ENCODE measurements at regions not wholly inside any gene's neighbourhood (a gene's known extent, or its start where the extent isn't known, plus 50 kb on each side); places are given as distances from the start of the nearest gene placed in this dataset.

DNA sequence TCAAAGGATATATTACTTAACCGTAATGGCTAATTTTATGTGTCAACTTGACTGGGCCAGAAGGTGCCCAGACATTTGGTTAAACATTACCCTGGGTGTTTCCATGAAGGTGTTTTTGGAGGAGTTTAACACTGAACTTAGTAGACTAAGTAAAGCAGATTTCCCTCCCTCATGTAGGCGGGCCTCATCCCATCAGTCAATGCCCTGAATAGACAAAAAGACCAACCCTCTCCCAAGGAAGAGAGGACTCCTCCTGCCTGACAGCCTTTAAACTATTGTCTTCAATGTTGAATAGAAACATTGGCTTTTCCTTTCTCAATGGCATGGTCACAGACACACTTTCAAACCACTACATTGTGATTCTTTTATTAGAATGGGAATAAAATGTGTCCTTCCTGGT lies 121.9 kb downstream of the SETD4 start:
- Histone ChIP-seq H3K4me3 (ENCODE audit: low read depth, low read length, poor library complexity, severe bottlenecking) (no peak overlapping the region), H4K20me1 (ENCODE audit: insufficient read depth, low read length) (no peaks in the 10 kb centered on the region), H3K79me2 (ENCODE audit: insufficient read depth, low read depth, low read length) (no peaks in the 10 kb centered on the region), H3K27ac (ENCODE audit: low read depth, low read length, poor library complexity, severe bottlenecking) (no peak overlapping the region), H2AFZ (ENCODE audit: low read length) (no peak overlapping the region), H3K36me3 (ENCODE audit: insufficient read depth, low read length) (no peaks in the 10 kb centered on the region), H3K4me2 (ENCODE audit: low read length) (no peak overlapping the region), H3K9me2 (ENCODE audit: insufficient read depth, low read length) (no peaks in the 10 kb centered on the region), H3K9me3 (ENCODE audit: low read length) (no peaks in the 10 kb centered on the region), H3K4me1 (ENCODE audit: insufficient read depth, low read length, poor library complexity, severe bottlenecking) (peaks cover 2% of the 10 kb centered on the region)
- no peak for DNase-seq (ENCODE audit: low spot score)
- intact Hi-C loops (cut with micrococcal nuclease; ENCODE audit: unreplicated experiment): loop anchor here (10.0 kb wide), 2 partner anchors 176 to 894 kb away; partner anchors contain the start of gene RUNX1
- CTCF ChIA-PET (ENCODE audit: unreplicated experiment): no interaction called here
- POLR2A ChIA-PET: no interaction called here
- no peak for TF ChIP-seq EZH2phosphoT487 (IDR thresholded peaks at IDR 0.05; ENCODE audit: borderline replicate concordance, low read depth, low read length)
- TF ChIP-seq, protein P1, sequence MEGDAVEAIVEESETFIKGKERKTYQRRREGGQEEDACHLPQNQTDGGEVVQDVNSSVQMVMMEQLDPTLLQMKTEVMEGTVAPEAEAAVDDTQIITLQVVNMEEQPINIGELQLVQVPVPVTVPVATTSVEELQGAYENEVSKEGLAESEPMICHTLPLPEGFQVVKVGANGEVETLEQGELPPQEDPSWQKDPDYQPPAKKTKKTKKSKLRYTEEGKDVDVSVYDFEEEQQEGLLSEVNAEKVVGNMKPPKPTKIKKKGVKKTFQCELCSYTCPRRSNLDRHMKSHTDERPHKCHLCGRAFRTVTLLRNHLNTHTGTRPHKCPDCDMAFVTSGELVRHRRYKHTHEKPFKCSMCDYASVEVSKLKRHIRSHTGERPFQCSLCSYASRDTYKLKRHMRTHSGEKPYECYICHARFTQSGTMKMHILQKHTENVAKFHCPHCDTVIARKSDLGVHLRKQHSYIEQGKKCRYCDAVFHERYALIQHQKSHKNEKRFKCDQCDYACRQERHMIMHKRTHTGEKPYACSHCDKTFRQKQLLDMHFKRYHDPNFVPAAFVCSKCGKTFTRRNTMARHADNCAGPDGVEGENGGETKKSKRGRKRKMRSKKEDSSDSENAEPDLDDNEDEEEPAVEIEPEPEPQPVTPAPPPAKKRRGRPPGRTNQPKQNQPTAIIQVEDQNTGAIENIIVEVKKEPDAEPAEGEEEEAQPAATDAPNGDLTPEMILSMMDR (conservative IDR thresholded peaks at IDR 0.05; ENCODE audit: low read length): no peak
- no TSS peak for BruUV-seq (replicated peaks)

DNA sequence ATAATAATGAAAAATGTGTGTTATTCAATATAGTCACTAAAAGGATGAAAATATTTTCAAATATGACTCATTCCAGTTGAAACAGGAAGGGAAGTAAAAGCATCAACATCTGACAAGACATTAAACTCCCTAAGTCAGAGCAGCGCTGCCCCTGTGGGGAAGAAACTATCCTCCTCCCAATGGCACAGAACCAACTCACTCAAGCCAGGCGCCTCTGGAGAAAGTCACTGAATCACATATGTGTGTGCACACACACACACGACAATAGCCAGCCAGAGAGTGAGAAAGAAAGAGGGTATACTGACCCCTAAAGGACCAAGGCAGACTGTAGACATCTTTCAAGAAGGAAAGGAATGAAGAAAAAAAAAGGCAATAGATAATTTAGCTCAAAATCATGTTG lies 126.9 kb downstream of the SETD4 start:
- Histone ChIP-seq H3K4me3 (ENCODE audit: low read depth, low read length, poor library complexity, severe bottlenecking) (no peak overlapping the region), H3K4me2 (ENCODE audit: low read length) (0 out of 2 replicates have a peak overlapping the region, but pooled peaks have one; percentile 51), H3K9me3 (ENCODE audit: low read length) (no peaks in the 10 kb centered on the region), H3K9me2 (ENCODE audit: insufficient read depth, low read length) (no peaks in the 10 kb centered on the region), H3K79me2 (ENCODE audit: insufficient read depth, low read depth, low read length) (no peaks in the 10 kb centered on the region), H2AFZ (ENCODE audit: low read length) (no peak overlapping the region; the same call in 1 of the 2 replicates), H3K4me1 (ENCODE audit: insufficient read depth, low read length, poor library complexity, severe bottlenecking) (peaks cover 22% of the 10 kb centered on the region), H3K27ac (ENCODE audit: low read depth, low read length, poor library complexity, severe bottlenecking) (no peak overlapping the region), H3K36me3 (ENCODE audit: insufficient read depth, low read length) (no peaks in the 10 kb centered on the region), H4K20me1 (ENCODE audit: insufficient read depth, low read length) (no peaks in the 10 kb centered on the region)
- ChIA-PET POLR2A (interaction anchor here (0.9 to 1.2 kb wide), 2 partner anchors 11 to 12 kb away, joined by 3 read pairs; no protein-coding TSS in a partner anchor), CTCF (ENCODE audit: unreplicated experiment) (no interaction called here)
- intact Hi-C loops (cut with micrococcal nuclease; ENCODE audit: unreplicated experiment): loop anchor here (10.0 kb wide), 2 partner anchors 181 to 889 kb away; partner anchors contain the start of gene RUNX1
- no peak for TF ChIP-seq EZH2phosphoT487 (IDR thresholded peaks at IDR 0.05; ENCODE audit: borderline replicate concordance, low read depth, low read length)
- TF ChIP-seq, protein P1 (conservative IDR thresholded peaks at IDR 0.05; ENCODE audit: low read length): peak; percentile 53; the same call in 1 of the 2 replicates
- BruUV-seq (replicated peaks): no TSS peak
- peak; percentile 4 for DNase-seq (ENCODE audit: low spot score)

DNA sequence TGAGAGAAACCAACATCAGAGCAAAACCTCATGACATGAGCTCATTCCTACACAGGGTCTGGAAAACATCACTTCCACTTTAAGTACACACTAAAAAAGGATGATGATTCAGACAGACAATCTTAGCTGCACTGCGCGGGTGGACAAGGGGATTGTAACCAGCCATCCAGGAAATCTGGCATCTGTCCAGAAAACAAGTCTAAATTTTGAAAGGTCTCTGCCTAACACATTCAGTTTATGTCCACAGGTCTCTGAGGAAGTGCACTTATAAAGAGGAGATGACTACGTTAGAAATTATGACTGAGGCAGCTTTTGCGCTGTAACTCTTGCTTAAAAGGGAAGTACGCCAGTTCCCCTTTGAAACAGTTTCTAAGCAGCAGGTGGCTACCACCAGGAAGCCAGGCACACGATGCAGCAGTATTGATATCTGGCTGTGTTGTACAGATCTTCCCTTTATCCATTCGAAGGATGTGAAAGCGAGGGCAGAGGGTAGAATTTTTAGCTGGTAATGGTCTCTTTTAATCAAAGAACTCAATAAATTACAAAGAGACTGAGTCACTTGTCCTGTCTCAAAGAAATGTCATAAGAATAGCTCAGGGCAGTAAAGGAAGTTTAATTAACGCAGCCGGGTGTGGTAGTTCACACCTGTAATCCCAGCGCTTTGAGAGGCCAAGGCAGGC lies 128.0 kb downstream of the SETD4 start:
- Histone ChIP-seq H3K9me2 (ENCODE audit: insufficient read depth, low read length) (no peaks in the 10 kb centered on the region), H4K20me1 (ENCODE audit: insufficient read depth, low read length) (no peaks in the 10 kb centered on the region), H3K36me3 (ENCODE audit: insufficient read depth, low read length) (no peaks in the 10 kb centered on the region), H3K4me2 (ENCODE audit: low read length) (peak overlapping the region; percentile 51), H3K79me2 (ENCODE audit: insufficient read depth, low read depth, low read length) (no peaks in the 10 kb centered on the region), H3K27ac (ENCODE audit: low read depth, low read length, poor library complexity, severe bottlenecking) (peak overlapping the region; percentile 66), H2AFZ (ENCODE audit: low read length) (peak overlapping the region; percentile 78; the same call in 1 of the 2 replicates), H3K4me3 (ENCODE audit: low read depth, low read length, poor library complexity, severe bottlenecking) (peak overlapping the region; percentile 21), H3K9me3 (ENCODE audit: low read length) (no peaks in the 10 kb centered on the region), H3K4me1 (ENCODE audit: insufficient read depth, low read length, poor library complexity, severe bottlenecking) (peaks cover 22% of the 10 kb centered on the region)
- ChIA-PET CTCF (ENCODE audit: unreplicated experiment) (no interaction called here), POLR2A (interaction anchor here (0.6 to 1.2 kb wide), 7 partner anchors 12 to 387 kb away, joined by 3 to 5 read pairs (median 4); partner anchors contain the start of gene MORC3)
- intact Hi-C loops (cut with micrococcal nuclease; ENCODE audit: unreplicated experiment): loop anchor here (10.0 kb wide), 2 partner anchors 182 to 888 kb away; partner anchors contain the start of gene RUNX1
- peak; percentile 91 for DNase-seq (ENCODE audit: low spot score)
- TF ChIP-seq, protein P1 (conservative IDR thresholded peaks at IDR 0.05; ENCODE audit: low read length): no peak
- no peak for TF ChIP-seq EZH2phosphoT487 (IDR thresholded peaks at IDR 0.05; ENCODE audit: borderline replicate concordance, low read depth, low read length)
- BruUV-seq (replicated peaks): no TSS peak

All from OCI-LY7 (cell line).